HEK293T (cell line): ENCODE measurements at regions not wholly inside any gene's neighbourhood (a gene's known extent, or its start where the extent isn't known, plus 50 kb on each side); places are given as distances from the start of the nearest gene placed in this dataset.
"Not testable (repeated sequence)": the region's sequence is repeated elsewhere in the genome, so short reads cannot be mapped to it uniquely, and the experiment has no call there.

Source experiments
- ELF4 ChIP-seq: fragments of 450-650 bp; IDR thresholded peaks from 2 replicates; pipeline ENCODE4 v1.6.1; 2017; ENCODE audit warnings: antibody characterized with exemption
- FOXA1 ChIP-seq: fragments of 450-650 bp; IDR thresholded peaks from 2 replicates; pipeline ENCODE4 v1.6.1; 2016; ENCODE audit warnings: mild to moderate bottlenecking
- FOXK2 ChIP-seq: fragments of 450-650 bp; IDR thresholded peaks from 2 replicates; pipeline ENCODE4 v1.6.1; 2016; ENCODE audit warnings: mild to moderate bottlenecking
- FOXM1 ChIP-seq: fragments of 450-650 bp; IDR thresholded peaks from 2 replicates; pipeline ENCODE4 v1.6.1; 2017; ENCODE audit warnings: mild to moderate bottlenecking, borderline replicate concordance
- L3MBTL2 ChIP-seq: fragments of 450-650 bp; conservative IDR thresholded peaks from 2 replicates; pipeline ENCODE4 v1.6.1; 2016; ENCODE audit warnings: mild to moderate bottlenecking
- NFRKB ChIP-seq: fragments of 450-650 bp; IDR thresholded peaks from 2 replicates; pipeline ENCODE4 v1.6.1; 2016; ENCODE audit warnings: mild to moderate bottlenecking, moderate library complexity
- SUZ12 ChIP-seq: fragments of 450-650 bp; IDR thresholded peaks from 2 replicates; pipeline ENCODE4 v1.6.1; 2016; ENCODE audit warnings: mild to moderate bottlenecking
- TARDBP ChIP-seq: fragments of 450-650 bp; IDR thresholded peaks from 2 replicates; pipeline ENCODE4 v1.6.1; 2016
- TF ChIP-seq, protein P1 (sequence below): fragments of 450-650 bp; IDR thresholded peaks from 2 replicates; pipeline ENCODE4 v1.6.1; 2016

DNA sequence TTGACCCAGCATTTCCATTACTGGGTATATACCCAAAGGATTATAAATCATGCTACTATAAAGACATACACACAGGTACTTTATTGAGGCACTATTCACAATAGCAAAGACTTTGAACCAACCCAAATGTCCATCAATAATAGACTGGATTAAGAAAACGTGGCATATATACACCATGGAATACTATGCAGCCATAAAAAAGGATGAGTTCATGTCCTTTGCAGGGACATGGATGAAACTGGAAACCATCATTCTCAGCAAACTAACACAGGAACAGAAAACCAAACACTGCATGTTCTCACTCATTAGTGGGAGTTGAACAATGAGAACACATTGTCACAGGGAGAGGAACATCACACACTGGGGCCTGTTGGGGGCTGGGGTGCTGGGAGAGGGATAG is 283.0 kb upstream of the ARSJ start:
- TF ChIP-seq, protein P1, sequence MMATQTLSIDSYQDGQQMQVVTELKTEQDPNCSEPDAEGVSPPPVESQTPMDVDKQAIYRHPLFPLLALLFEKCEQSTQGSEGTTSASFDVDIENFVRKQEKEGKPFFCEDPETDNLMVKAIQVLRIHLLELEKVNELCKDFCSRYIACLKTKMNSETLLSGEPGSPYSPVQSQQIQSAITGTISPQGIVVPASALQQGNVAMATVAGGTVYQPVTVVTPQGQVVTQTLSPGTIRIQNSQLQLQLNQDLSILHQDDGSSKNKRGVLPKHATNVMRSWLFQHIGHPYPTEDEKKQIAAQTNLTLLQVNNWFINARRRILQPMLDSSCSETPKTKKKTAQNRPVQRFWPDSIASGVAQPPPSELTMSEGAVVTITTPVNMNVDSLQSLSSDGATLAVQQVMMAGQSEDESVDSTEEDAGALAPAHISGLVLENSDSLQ, result not testable (repeated sequence)
- TF ChIP-seq ELF4, FOXK2, FOXM1, FOXA1, TARDBP, SUZ12, NFRKB, L3MBTL2: not testable (repeated sequence)
